VCaP (cell line): ENCODE measurements at regions not wholly inside any gene's neighbourhood (a gene's known extent, or its start where the extent isn't known, plus 50 kb on each side); places are given as distances from the start of the nearest gene placed in this dataset.

Experiments
- H3K27ac ChIP-seq: fragments of 450-650 bp; 2 replicates; pipeline ENCODE4 v1.5.1; 2017
- TF ChIP-seq, protein P1 (sequence below): fragments of 450-650 bp; conservative IDR thresholded peaks from 2 replicates; pipeline ENCODE4 v1.5.1; 2017; ENCODE audit warnings: mild to moderate bottlenecking, moderate library complexity

DNA sequence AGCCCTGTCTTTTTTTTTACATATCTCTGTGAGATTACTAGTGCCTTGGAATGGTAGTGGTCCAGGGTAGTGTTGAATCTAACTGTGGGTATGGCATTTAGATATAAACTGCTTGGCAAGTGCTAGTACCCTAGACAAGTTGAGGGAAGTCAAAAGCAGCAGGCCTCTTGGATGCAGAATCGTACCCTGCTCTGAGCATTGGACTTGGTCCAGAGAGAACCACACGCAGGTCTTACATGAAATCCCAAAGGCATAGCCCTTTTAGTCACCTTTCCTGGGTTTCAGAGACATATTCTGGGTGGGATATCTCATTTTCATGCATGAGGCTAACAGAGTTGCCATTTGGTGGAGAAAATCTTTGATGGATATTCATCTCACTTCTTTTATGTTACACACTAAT, 641.4 kb downstream of the PDCD6IP start:
- TF ChIP-seq, protein P1, sequence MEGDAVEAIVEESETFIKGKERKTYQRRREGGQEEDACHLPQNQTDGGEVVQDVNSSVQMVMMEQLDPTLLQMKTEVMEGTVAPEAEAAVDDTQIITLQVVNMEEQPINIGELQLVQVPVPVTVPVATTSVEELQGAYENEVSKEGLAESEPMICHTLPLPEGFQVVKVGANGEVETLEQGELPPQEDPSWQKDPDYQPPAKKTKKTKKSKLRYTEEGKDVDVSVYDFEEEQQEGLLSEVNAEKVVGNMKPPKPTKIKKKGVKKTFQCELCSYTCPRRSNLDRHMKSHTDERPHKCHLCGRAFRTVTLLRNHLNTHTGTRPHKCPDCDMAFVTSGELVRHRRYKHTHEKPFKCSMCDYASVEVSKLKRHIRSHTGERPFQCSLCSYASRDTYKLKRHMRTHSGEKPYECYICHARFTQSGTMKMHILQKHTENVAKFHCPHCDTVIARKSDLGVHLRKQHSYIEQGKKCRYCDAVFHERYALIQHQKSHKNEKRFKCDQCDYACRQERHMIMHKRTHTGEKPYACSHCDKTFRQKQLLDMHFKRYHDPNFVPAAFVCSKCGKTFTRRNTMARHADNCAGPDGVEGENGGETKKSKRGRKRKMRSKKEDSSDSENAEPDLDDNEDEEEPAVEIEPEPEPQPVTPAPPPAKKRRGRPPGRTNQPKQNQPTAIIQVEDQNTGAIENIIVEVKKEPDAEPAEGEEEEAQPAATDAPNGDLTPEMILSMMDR, result no peak
- H3K27ac ChIP-seq, result no peak overlapping the region

DNA sequence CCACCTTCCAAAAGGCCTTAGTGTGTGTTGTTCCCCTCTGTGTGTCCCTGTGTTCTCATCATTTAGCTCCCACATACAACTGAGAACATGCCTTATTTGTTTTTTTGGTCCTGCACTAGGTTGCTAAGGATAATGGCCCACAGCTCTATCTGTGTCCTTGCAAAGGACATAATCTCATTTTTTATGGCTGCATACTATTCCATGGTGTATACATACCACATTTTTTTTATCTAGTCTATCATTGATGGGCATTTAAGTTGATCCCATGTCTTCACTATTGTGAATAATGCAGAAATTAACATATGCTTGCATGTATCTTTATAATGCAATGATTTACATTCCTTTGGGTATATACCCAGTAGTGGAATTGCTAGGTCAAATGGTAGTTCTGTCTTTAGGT, 645.7 kb downstream of the PDCD6IP start:
- TF ChIP-seq, protein P1, result no peak
- H3K27ac ChIP-seq, result no peak overlapping the region

DNA sequence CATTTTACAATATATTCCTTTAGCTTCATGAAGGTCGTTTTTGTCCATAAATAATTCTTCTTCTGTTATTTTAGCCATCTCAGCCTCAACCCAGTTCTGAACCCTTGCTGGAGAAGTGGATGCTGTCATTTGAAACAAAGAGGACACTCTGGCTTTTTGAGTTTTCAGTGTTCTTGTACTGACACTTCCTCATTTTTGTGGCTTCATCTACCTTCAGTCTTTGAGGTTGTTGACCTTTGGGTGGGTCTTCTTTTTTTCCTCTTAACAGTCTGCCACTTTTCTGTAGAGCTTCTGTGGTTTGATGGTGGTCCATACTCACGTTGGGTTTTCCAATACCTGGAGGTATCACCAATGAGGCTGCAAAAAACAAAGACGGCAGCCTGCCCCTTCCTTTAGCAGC, 650.9 kb downstream of the PDCD6IP start:
- H3K27ac ChIP-seq, result no peak overlapping the region
- TF ChIP-seq, protein P1, result no peak

DNA sequence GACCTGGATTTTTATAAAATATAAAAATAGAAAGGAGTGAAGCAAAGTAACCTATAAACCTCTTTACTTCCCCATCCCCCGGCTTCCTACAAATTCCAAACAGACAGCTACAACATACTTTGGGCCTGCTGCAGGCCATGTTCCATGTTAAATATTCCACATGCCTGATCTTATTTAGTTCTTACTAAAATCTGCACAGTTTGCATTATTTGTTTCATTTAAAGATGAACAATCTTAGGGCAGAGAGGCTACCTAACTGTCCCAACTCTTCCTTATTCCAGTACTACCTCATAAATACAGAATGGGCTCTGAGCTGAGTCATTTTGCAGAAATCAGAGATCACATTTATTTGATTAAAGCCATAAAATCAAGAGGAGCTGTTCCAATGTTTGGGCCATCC, 665.0 kb downstream of the PDCD6IP start:
- TF ChIP-seq, protein P1, result no peak
- H3K27ac ChIP-seq, result no peak overlapping the region

DNA sequence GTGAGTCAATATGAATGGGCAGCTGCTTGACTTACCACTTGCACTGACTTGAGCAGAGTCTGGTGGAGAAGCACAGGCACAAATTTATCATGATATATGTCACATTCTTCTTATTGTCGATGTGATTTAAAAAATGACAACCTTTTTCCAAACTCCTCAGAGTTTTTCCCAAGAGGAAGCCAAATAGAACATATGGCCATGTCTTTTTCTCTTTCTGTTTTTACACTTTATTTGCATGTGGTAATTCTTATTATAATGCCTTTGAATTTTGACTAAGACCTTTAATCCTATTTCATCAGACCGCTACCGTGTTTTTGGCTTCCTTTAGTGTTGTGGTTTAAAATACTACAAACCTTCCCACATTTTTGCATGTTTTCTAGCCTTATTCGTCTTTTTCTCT, 666.2 kb downstream of the PDCD6IP start:
- H3K27ac ChIP-seq, result no peak overlapping the region
- TF ChIP-seq, protein P1, result no peak

DNA sequence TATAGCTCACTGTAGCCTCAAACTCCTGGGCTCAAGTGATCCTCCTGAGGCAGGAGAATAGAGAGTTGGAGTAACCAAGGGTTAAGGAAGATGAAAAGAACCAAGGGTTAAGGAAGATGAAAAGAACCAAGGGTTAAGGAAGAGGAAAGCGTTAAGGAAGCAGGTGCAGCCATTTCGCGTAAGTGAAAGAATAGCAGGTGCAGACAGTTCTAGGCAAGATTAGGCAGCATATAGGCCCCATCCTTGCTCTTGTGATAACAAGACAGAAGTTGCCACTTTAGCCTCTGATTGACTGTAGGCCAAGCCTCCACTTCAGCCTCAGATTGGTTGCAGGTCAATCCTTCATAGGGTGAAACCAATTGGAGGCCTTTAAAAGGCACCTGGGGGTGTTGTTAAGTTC, 677.4 kb downstream of the PDCD6IP start:
- TF ChIP-seq, protein P1, result no peak

DNA sequence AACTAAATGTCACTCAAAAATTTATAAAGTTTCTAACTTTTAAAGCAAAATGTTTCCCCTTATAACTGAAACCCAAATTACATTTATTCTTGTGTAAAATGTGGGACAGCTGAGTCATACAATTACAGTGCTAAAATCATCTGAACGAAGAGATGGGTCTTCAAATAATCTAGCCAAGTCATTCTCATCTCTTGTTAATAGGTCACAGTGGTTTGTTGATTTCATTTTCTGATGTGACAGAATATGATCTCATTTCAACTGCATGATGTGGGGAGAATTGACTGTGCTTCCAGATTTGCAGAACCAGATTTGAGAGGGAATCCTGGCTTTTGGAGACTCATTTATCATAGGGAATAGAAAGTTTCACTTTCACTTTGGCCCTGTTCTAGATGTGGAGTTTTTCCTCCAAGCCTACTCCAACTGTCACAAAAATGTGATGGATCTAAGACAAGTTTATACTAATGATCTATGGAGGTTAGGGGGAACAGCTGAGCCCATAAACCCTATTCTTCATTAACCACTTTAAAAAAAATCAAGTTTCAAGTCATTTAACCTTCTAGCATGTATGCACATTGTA, 685.0 kb downstream of the PDCD6IP start:
- TF ChIP-seq, protein P1, result no peak
- no peak overlapping the region for H3K27ac ChIP-seq

More for the DNA sequence above, 677.4 kb downstream of the PDCD6IP start:
- H3K27ac ChIP-seq, result no peak overlapping the region
